RKO (cell line): ENCODE measurements at regions not wholly inside any gene's neighbourhood (a gene's known extent, or its start where the extent isn't known, plus 50 kb on each side); places are given as distances from the start of the nearest gene placed in this dataset.

Source experiments
- DNase-seq: peaks from one replicate; pipeline ENCODE4 v3.0.0-alpha.2; 2016; ENCODE audit warnings: low spot score

DNA sequence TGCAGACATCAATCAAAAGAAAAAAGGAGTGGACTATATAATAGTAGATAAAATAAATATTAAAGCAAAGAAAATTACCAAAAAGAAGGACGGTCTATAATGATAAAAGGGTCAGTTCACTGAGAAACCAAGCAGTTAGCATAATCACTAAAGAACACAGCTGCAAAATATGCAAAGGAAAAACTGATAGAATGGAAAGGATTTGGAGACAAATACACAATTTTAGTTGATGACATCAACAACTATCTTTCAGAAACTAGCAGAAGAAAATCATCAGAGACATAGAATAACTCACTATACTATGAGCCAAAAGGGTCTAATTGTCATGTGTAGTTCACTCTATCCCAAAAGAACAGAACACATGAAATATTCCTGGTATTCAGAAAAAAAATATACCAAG is 316.4 kb upstream of the IGFBP3 start:
- DNase-seq: no peak

DNA sequence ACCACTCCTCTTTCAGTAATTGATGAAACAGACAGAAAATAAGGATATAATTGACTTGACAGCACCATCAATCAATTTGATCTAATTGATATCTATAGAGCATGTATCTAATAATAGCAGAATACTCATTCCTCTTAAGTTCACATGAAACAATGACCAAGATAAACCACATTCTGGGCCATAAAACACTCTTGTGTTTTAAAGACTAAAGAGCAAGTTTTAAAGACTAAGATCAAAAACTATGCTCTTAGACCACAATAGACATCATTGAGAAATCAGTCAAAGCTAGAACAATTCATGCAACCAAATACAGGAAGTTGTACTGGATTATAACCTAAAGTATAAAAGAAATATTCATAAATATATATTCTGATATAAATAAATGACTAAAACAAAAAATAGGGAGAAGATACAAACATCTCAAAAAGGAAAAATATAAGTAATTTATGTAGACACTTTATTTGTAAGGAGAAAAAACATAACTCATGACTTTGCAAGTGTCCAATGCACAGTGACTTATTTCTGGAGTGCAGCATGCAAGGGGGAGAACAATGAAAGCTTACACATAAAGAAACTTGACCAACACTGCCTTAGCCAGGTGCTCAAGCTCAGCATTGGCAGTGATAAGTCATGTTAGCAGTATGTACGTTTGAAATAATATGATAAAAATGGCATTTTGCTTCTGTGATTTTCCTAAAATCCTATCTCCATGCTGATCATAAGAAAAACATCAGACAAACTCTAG is 312.7 kb upstream of the IGFBP3 start:
- DNase-seq: no peak

GRCh38 chr7:46230990-46231305 is 309.9 kb upstream of the IGFBP3 start:
- DNase-seq: no peak

DNA sequence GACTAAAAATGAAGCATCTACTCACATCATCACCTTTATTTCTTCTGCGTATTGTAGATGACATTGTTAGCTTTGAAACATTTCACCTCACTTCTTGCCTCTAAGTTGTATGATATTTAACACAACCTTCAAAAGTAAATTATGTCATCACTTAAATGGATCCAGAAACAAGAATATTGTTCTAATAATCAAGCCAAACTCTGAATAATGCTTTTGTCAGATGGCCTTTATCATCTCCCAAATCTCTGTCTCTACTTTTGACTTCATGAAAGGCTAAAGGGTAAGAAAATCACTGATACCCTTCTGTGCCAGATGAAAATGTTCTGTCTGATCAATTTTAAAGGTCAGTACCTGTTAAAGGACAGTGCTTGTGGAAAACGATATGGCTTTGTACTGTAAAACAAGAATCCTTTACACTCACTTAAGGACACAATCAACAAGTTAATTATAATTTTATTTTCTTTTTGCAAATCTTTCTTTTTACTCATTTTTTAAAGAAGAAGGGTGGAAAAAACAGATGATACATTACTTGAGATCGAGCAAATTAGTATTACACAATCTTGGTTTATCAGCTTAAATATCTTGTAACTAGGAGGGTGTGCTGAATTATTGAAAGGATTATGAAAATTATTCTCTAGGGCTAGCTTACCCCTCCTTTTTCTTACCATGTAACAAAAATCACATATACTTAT is 309.4 kb upstream of the IGFBP3 start:
- no peak for DNase-seq

DNA sequence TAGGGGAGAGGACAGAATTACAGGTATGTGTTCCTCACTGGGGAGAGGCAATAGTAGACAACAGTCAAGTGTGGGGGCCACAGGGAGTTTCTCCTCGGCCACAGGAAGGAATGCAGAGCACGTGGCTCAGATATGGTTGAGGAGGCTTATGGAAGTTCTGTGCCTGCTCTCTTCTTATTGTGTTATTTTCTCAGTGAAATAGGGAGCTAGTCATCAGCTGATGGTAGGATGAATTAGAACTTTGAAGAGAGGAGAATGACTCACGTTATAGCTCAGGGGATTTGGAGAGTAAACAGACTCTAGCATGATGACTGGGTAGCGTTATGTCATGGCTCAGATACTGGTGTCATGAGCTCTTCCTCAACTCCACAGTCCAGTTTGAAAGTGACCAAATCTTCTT is 308.3 kb upstream of the IGFBP3 start:
- peak; percentile 47 for DNase-seq

DNA sequence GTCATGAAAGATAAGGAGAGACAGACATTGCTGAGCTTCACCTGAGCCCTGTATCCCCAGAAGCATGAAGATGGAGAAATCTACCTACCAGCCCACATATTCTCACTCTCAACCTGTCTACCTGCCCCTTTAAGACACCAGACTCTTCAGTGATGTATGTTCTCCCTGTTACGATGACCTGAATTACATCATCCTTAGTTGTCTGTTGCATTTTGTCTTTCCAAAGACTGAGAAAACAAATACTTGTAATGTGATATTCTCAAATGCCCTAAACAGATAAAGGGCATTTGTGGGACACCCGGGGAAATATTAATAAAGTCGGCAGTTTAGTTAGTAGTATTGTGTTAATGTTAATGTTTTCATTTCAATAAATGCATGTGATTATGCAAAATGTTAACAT is 305.8 kb upstream of the IGFBP3 start:
- no peak for DNase-seq

- no peak for DNase-seq
Observed at GRCh38 chr7:46224363-46224762, 303.3 kb upstream of the IGFBP3 start.

DNA sequence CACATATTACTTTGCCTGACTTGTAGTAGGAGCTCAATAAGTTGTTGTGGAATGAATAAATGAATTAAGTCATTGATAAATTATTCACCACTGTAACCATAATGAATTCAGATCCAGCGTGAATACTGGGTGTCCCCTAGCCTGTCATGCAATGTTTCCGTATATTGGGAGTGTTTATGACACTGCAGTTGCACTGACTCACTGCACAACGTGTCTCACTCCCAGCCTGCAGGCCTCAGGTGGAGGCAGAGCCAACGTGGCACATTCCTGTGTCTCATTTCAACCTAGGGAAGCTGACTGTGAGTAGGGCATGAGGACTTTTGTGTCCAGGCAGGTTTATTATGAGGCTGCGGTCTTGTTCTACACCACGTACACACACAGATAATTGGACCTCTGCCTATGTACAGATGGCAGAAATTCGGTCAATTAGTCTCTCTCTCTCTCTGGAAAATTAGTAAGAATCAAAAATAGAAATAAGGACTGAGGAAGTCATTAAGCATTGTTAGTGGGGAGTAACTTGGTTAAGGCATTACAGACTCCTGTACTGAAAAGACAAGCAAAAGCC is 299.1 kb upstream of the IGFBP3 start:
- no peak for DNase-seq

- DNase-seq: no peak
Observed at GRCh38 chr7:46218461-46219200, 297.6 kb upstream of the IGFBP3 start.

- no peak for DNase-seq
Observed at GRCh38 chr7:46215987-46216567, 295.0 kb upstream of the IGFBP3 start.

DNA sequence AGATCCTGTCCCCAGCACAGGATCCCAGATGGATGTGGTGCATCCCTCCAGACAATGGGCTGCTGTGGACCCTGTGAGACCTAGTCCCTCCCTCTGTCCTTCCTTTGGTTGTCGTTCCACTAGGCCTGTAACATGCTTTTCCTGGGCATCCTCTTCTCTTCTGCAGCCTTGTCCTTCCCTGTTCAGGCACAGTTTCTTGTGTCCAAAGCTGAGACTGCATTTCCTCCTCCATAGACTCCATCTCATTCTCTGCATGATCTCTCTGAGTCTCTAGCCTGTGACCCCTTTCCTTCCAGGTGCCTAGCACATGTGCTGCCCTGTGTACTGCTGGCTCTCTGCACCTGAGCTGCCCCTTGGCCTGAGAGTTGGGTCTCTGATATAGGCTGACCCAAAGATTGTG is 293.5 kb upstream of the IGFBP3 start:
- DNase-seq: no peak

DNA sequence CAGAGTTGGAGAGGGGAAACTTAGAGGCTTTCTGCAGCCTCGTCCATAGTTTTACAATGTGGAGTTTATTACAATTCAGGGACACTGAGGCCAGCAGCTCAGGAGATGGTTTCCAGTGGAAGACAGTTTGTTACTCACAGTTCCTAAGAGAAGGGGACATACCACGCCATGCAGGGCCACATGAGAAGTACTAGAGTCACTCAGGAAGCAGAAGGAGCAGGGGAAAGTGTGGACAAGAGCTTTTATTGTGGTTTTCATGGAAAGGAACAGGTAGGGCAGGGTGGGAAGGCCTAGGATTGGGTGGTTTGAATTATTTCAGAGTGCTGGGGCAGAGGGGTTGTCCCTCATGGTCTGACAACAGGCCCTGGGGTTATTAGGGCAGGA is 292.1 kb upstream of the IGFBP3 start:
- DNase-seq: no peak

DNA sequence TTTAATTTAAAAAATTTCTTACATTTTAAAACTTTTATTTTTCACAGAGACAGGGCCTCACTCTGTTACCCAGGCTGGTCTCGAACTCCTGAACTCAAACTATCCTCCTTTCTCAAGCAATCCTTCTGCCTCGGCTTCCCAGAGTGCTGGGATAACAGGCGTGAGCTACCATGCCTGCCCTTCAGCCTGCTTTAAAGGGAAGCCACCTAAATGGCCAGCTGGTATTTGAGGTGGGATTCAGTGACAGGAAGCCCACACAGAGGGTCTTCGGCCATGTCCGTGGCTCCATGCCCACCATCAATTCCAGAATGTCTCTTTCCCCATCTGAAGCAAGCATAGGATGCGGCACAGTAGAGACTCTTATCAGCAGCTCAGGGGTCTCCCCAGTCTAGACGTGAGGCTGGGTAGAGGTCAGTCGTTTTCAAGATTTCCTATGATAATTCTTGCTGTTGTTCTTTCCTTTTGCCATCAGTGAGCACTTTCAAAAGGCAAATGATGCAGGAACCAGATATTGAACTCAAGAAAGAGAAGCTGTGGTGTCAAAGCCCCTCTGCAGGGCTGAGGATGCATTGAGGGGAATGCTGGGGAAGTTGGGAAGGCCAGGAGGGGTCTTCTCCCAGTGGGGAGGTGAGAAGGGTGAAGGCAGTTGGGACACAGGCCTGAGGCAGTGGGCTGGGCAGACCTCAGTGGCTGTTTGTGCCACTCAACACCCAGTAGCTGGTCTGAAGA is 291.5 kb upstream of the IGFBP3 start:
- no peak for DNase-seq

GRCh38 chr7:46210467-46210866 is 289.4 kb upstream of the IGFBP3 start:
- no peak for DNase-seq

GRCh38 chr7:46209611-46210388 is 288.7 kb upstream of the IGFBP3 start:
- DNase-seq: no peak

DNA sequence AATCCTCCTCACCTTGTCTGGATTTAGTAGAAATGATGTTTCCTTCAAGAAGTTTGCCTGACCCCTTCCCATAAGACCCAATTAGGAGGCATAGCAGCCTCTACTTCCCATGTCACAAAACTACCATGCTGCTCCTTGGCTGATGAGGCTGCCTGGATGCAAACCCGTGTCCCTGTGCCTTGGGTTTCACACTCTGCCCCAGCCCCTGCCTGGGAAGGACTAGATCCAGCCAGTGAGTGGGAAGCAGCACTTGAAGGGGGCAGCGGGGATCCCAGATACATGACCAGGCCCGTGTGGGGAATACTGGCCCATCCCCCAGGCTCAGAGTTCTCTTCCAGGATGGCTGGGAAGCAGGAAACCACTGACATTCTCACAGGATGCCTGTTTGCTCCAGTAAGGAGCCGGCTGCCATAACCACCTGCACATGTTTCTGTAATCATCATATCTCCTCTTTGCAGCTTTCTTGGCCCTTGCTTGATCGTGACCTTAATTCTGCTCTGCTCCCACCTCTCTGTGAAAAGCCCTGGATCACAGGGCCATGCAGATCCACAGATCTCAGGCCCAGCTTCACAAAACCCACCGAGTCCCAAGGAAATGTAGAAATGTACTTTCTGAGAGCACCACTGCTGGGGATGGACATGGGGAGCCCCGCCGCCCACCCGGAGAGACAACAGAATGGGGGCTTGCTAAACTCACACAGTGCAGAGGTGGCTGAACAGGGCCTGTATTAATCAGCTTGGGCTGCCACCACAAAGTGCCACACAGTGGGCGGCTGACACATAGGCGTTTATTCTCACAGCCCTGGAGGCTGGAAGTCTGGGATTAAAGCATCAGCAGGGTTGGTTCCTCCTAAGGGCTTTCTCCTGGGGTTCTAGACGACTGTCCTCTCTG is 287.8 kb upstream of the IGFBP3 start:
- DNase-seq: no peak

DNA sequence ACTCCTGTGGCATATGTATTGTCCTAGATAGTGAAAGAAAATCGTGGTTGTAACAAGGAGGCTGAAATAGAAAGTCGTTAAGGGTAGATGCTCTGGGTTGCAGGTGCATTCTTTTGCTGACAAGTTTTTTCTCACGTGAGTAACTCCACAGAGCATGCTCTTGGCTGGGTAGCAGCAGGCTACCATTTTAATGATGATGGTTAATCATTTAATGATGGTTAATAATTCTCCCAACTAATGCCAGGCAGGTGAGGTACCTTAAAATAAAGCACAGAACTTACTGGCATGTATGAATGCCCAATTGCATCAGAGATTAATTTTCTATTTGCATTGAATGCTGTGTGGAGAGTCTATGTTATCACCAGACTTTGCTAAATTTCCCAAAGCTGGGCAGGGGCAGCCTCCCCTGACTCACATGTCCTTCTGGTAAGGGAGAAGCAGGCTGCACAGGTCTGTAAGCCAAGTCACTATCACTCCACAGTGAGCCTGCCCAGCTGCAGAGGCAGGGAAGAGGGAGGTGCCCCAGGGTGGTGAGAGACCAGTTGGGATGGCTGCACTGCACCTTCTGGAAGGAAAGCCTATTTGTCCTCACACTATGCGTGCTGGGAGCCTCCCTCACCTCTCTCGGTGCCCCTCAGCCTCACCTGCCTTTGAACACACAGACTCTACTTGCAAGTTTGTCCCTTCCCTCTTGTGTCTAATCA is 287.0 kb upstream of the IGFBP3 start:
- DNase-seq: no peak

GRCh38 chr7:46206476-46207060 is 285.5 kb upstream of the IGFBP3 start:
- no peak for DNase-seq

- no peak for DNase-seq
Observed at GRCh38 chr7:46205478-46205877, 284.4 kb upstream of the IGFBP3 start.
